ENCODE measurements at regions not wholly inside any gene's neighbourhood (a gene's known extent, or its start where the extent isn't known, plus 50 kb on each side); places are given as distances from the start of the nearest gene placed in this dataset.

GRCh38 chr2:118430510-118431164 lies 342.4 kb downstream of the INSIG2 start:
- H3K9me3 ChIP-seq: no peaks in the 10 kb centered on the region
- no peak overlapping the region for H3K4me3 ChIP-seq
- TF ChIP-seq RAD21 (conservative IDR thresholded peaks at IDR 0.05 in 1 of 2, IDR thresholded peaks at IDR 0.05 in 1 of 2): no peak
- no peak for TF ChIP-seq CBX8 (IDR thresholded peaks at IDR 0.05)
- no peak for TF ChIP-seq MYC (IDR thresholded peaks at IDR 0.05; ENCODE audit: borderline replicate concordance, low read length)
- TF ChIP-seq POLR2A (IDR thresholded peaks at IDR 0.05; ENCODE audit: low read length): no peak
- 0 out of 2 replicates have a peak, but pooled peaks have one; percentile 12 for TF ChIP-seq FOSL2 (IDR thresholded peaks at IDR 0.05)
- no peak for TF ChIP-seq FOSL2 (CRISPR knock-in tag; IDR thresholded peaks at IDR 0.05)
- FAIRE-seq (no peak), DNase-seq (ENCODE audit: low read depth in 1 of 2, low spot score in 1 of 2) (peak in 1 of 2 experiments; percentile 2), ATAC-seq (peak in 1 of 2 experiments; percentile 71; a peak in 1 of 6 replicates)
- H3K27ac ChIP-seq: peak overlapping the region in 1 of 2 experiments; percentile 38; a peak in 1 of 6 replicates
- H3K4me1 ChIP-seq: peaks cover 9% of the 10 kb centered on the region; the same call in 2 of the 3 replicates
- H3K4me2 ChIP-seq: peak overlapping the region; percentile 29
- 18% methylated on average over 4 of the region's 4 CpGs for whole genome bisulfite sequencing (ENCODE audit: missing lambda C conversion rate)
- POLR2A ChIA-PET: no interaction called here
- CTCF ChIA-PET: interaction anchor here (2.1 kb wide), 1 partner anchor 425 kb away, joined by 9 read pairs; no protein-coding TSS in a partner anchor

- H3K4me2 ChIP-seq: no peak overlapping the region
- ChIA-PET CTCF (interaction anchor here (1.2 kb wide), 1 partner anchor 13 kb away, joined by 3 read pairs; no protein-coding TSS in a partner anchor), POLR2A (no interaction called here)
- FAIRE-seq: no peak
- no peak for TF ChIP-seq ELK1 (IDR thresholded peaks at IDR 0.05; ENCODE audit: low read depth, low read length)
- no peak for TF ChIP-seq EP300 (IDR thresholded peaks at IDR 0.05)
- no peak for TF ChIP-seq HEYL (CRISPR knock-in tag; IDR thresholded peaks at IDR 0.05)
- TF ChIP-seq CBX8 (IDR thresholded peaks at IDR 0.05): no peak
- no peak for TF ChIP-seq SMC3 (IDR thresholded peaks at IDR 0.05)
- no peak for TF ChIP-seq CHD4 (IDR thresholded peaks at IDR 0.05; ENCODE audit: borderline replicate concordance)
- TF ChIP-seq E2F6 (IDR thresholded peaks at IDR 0.05; ENCODE audit: borderline replicate concordance, low read depth): no peak
- TF ChIP-seq KDM1A (IDR thresholded peaks at IDR 0.05; ENCODE audit: low read depth): no peak
- no peak for TF ChIP-seq POLR2AphosphoS2 (conservative IDR thresholded peaks at IDR 0.05; ENCODE audit: low read length)
- no peak for TF ChIP-seq ZNF302 (CRISPR knock-in tag; IDR thresholded peaks at IDR 0.05)
- no peak for TF ChIP-seq HMGXB4 (CRISPR knock-in tag; IDR thresholded peaks at IDR 0.05; ENCODE audit: borderline replicate concordance)
- no peak for TF ChIP-seq EHF (CRISPR knock-in tag; IDR thresholded peaks at IDR 0.05)
- TF ChIP-seq FOXS1 (CRISPR knock-in tag; IDR thresholded peaks at IDR 0.05): no peak
- TF ChIP-seq HOXB5 (CRISPR knock-in tag; IDR thresholded peaks at IDR 0.05): no peak
- TF ChIP-seq FOSL2 (IDR thresholded peaks at IDR 0.05): no peak
- no peak for TF ChIP-seq FOSL2 (CRISPR knock-in tag; IDR thresholded peaks at IDR 0.05)
- no peak for TF ChIP-seq HES2 (IDR thresholded peaks at IDR 0.05)
- TF ChIP-seq HOXB13 (CRISPR knock-in tag; IDR thresholded peaks at IDR 0.05; ENCODE audit: low read depth): no peak
- no peak for TF ChIP-seq JUN (IDR thresholded peaks at IDR 0.05)
- H3K4me3 ChIP-seq: no peak overlapping the region
- WGBS (ENCODE audit: missing lambda C conversion rate): 64% methylated on average over 5 of the region's 5 CpGs
- H3K4me1 ChIP-seq: peaks cover under 1% of the 10 kb centered on the region; the same call in 1 of the 3 replicates
- ATAC-seq: no peak
- peaks cover 7% of the 10 kb centered on the region; the same call in 1 of the 3 replicates for H3K9me3 ChIP-seq
- no peak for DNase-seq (ENCODE audit: low read depth in 1 of 2, low spot score in 1 of 2)
- no peak overlapping the region for H3K27ac ChIP-seq
Observed at GRCh38 chr2:118425191-118425590, 336.9 kb downstream of the INSIG2 start.
